ENCODE measurements at regions not wholly inside any gene's neighbourhood (a gene's known extent, or its start where the extent isn't known, plus 50 kb on each side); places are given as distances from the start of the nearest gene placed in this dataset.

DNA sequence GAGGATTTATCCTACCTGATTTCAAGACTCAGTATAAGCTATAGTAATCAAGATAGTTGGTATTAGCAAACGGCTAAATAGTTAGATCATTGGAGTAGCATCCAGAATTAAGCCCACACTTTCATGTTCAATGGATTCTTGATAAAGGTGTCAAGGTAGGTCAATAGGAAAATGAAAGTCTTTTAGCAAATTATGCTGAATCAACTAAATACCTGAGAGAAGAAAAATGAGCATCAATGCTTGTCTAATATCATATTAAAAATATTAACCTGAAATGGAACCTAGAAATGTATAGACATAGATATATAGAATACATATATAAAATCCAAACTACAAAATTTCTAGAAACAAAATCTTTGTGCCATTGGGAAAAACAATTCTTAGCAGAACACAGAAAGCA lies 685.6 kb downstream of the DTWD2 start:
- DNase-seq (ENCODE audit: low spot score) = no peak
- H3K9me2 ChIP-seq (ENCODE audit: insufficient read depth) = peaks cover 10% of the 10 kb centered on the region; the same call in 1 of the 2 replicates
- H4K20me1 ChIP-seq (replicated peaks; ENCODE audit: insufficient read depth) = no peaks in the 10 kb centered on the region
- no peaks in the 10 kb centered on the region for H3K27me3 ChIP-seq (ENCODE audit: insufficient read depth)
- H2AFZ ChIP-seq = no peak overlapping the region
- TF ChIP-seq, protein P1, sequence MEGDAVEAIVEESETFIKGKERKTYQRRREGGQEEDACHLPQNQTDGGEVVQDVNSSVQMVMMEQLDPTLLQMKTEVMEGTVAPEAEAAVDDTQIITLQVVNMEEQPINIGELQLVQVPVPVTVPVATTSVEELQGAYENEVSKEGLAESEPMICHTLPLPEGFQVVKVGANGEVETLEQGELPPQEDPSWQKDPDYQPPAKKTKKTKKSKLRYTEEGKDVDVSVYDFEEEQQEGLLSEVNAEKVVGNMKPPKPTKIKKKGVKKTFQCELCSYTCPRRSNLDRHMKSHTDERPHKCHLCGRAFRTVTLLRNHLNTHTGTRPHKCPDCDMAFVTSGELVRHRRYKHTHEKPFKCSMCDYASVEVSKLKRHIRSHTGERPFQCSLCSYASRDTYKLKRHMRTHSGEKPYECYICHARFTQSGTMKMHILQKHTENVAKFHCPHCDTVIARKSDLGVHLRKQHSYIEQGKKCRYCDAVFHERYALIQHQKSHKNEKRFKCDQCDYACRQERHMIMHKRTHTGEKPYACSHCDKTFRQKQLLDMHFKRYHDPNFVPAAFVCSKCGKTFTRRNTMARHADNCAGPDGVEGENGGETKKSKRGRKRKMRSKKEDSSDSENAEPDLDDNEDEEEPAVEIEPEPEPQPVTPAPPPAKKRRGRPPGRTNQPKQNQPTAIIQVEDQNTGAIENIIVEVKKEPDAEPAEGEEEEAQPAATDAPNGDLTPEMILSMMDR (conservative IDR thresholded peaks at IDR 0.05; ENCODE audit: low read depth in 2 of 2) = no peak
- TF ChIP-seq, protein P2, sequence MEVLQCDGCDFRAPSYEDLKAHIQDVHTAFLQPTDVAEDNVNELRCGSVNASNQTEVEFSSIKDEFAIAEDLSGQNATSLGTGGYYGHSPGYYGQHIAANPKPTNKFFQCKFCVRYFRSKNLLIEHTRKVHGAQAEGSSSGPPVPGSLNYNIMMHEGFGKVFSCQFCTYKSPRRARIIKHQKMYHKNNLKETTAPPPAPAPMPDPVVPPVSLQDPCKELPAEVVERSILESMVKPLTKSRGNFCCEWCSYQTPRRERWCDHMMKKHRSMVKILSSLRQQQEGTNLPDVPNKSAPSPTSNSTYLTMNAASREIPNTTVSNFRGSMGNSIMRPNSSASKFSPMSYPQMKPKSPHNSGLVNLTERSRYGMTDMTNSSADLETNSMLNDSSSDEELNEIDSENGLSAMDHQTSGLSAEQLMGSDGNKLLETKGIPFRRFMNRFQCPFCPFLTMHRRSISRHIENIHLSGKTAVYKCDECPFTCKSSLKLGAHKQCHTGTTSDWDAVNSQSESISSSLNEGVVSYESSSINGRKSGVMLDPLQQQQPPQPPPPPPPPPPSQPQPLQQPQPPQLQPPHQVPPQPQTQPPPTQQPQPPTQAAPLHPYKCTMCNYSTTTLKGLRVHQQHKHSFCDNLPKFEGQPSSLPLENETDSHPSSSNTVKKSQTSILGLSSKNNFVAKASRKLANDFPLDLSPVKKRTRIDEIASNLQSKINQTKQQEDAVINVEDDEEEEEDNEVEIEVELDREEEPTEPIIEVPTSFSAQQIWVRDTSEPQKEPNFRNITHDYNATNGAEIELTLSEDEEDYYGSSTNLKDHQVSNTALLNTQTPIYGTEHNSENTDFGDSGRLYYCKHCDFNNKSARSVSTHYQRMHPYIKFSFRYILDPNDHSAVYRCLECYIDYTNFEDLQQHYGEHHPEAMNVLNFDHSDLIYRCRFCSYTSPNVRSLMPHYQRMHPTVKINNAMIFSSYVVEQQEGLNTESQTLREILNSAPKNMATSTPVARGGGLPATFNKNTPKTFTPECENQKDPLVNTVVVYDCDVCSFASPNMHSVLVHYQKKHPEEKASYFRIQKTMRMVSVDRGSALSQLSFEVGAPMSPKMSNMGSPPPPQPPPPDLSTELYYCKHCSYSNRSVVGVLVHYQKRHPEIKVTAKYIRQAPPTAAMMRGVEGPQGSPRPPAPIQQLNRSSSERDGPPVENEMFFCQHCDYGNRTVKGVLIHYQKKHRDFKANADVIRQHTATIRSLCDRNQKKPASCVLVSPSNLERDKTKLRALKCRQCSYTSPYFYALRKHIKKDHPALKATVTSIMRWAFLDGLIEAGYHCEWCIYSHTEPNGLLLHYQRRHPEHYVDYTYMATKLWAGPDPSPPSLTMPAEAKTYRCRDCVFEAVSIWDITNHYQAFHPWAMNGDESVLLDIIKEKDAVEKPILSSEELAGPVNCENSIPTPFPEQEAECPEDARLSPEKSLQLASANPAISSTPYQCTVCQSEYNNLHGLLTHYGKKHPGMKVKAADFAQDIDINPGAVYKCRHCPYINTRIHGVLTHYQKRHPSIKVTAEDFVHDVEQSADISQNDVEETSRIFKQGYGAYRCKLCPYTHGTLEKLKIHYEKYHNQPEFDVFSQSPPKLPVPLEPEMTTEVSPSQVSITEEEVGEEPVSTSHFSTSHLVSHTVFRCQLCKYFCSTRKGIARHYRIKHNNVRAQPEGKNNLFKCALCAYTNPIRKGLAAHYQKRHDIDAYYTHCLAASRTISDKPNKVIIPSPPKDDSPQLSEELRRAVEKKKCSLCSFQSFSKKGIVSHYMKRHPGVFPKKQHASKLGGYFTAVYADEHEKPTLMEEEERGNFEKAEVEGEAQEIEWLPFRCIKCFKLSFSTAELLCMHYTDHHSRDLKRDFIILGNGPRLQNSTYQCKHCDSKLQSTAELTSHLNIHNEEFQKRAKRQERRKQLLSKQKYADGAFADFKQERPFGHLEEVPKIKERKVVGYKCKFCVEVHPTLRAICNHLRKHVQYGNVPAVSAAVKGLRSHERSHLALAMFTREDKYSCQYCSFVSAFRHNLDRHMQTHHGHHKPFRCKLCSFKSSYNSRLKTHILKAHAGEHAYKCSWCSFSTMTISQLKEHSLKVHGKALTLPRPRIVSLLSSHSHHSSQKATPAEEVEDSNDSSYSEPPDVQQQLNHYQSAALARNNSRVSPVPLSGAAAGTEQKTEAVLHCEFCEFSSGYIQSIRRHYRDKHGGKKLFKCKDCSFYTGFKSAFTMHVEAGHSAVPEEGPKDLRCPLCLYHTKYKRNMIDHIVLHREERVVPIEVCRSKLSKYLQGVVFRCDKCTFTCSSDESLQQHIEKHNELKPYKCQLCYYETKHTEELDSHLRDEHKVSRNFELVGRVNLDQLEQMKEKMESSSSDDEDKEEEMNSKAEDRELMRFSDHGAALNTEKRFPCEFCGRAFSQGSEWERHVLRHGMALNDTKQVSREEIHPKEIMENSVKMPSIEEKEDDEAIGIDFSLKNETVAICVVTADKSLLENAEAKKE (CRISPR knock-in tag; IDR thresholded peaks at IDR 0.05) = no peak
- TF ChIP-seq NANOG (IDR thresholded peaks at IDR 0.05; ENCODE audit: borderline replicate concordance) = no peak
- TF ChIP-seq STAT1 (IDR thresholded peaks at IDR 0.05; ENCODE audit: unreplicated experiment) = no peak
- TF ChIP-seq ZNF114 (CRISPR knock-in tag; IDR thresholded peaks at IDR 0.05) = no peak
- no peak for TF ChIP-seq ZNF331 (CRISPR knock-in tag; IDR thresholded peaks at IDR 0.05; ENCODE audit: low read depth)
- TF ChIP-seq, protein P3, sequence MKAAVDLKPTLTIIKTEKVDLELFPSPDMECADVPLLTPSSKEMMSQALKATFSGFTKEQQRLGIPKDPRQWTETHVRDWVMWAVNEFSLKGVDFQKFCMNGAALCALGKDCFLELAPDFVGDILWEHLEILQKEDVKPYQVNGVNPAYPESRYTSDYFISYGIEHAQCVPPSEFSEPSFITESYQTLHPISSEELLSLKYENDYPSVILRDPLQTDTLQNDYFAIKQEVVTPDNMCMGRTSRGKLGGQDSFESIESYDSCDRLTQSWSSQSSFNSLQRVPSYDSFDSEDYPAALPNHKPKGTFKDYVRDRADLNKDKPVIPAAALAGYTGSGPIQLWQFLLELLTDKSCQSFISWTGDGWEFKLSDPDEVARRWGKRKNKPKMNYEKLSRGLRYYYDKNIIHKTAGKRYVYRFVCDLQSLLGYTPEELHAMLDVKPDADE (IDR thresholded peaks at IDR 0.05) = no peak
- TF ChIP-seq CREB1 (CRISPR knock-in tag; IDR thresholded peaks at IDR 0.05; ENCODE audit: low read depth) = no peak
- no peak for TF ChIP-seq EZH2phosphoT487 (IDR thresholded peaks at IDR 0.05; ENCODE audit: unreplicated experiment)
- TF ChIP-seq, protein P4, sequence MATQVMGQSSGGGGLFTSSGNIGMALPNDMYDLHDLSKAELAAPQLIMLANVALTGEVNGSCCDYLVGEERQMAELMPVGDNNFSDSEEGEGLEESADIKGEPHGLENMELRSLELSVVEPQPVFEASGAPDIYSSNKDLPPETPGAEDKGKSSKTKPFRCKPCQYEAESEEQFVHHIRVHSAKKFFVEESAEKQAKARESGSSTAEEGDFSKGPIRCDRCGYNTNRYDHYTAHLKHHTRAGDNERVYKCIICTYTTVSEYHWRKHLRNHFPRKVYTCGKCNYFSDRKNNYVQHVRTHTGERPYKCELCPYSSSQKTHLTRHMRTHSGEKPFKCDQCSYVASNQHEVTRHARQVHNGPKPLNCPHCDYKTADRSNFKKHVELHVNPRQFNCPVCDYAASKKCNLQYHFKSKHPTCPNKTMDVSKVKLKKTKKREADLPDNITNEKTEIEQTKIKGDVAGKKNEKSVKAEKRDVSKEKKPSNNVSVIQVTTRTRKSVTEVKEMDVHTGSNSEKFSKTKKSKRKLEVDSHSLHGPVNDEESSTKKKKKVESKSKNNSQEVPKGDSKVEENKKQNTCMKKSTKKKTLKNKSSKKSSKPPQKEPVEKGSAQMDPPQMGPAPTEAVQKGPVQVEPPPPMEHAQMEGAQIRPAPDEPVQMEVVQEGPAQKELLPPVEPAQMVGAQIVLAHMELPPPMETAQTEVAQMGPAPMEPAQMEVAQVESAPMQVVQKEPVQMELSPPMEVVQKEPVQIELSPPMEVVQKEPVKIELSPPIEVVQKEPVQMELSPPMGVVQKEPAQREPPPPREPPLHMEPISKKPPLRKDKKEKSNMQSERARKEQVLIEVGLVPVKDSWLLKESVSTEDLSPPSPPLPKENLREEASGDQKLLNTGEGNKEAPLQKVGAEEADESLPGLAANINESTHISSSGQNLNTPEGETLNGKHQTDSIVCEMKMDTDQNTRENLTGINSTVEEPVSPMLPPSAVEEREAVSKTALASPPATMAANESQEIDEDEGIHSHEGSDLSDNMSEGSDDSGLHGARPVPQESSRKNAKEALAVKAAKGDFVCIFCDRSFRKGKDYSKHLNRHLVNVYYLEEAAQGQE (IDR thresholded peaks at IDR 0.05; ENCODE audit: unreplicated experiment) = no peak
- TF ChIP-seq JUNB (IDR thresholded peaks at IDR 0.05; ENCODE audit: unreplicated experiment) = no peak
- no peak for TF ChIP-seq EZH2 (IDR thresholded peaks at IDR 0.05; ENCODE audit: low read depth, unreplicated experiment)
- no peak for TF ChIP-seq POLR2AphosphoS5 (IDR thresholded peaks at IDR 0.05; ENCODE audit: low read depth)
- no peak overlapping the region for H3K4me3 ChIP-seq
- Mint-ChIP-seq H3K27me3 (ENCODE audit: insufficient read depth, low read depth, poor library complexity) (no peaks in the 10 kb centered on the region), H3K27ac (no peak overlapping the region), H3K9me3 (no peaks in the 10 kb centered on the region), H3K36me3 (ENCODE audit: low read depth) (no peaks in the 10 kb centered on the region), H3K4me1 (no peaks in the 10 kb centered on the region), H3K4me3 (no peak overlapping the region)
- no peak for ATAC-seq
- no peaks in the 10 kb centered on the region for H3K36me3 ChIP-seq (ENCODE audit: insufficient read depth)
- H3F3A ChIP-seq (replicated peaks; ENCODE audit: low read depth) = no peaks in the 10 kb centered on the region
- no peak overlapping the region for H3K4me2 ChIP-seq
- H3K79me2 ChIP-seq (replicated peaks; ENCODE audit: insufficient read depth) = no peaks in the 10 kb centered on the region
- H3K4me1 ChIP-seq (ENCODE audit: insufficient read depth) = no peaks in the 10 kb centered on the region
- H3K27ac ChIP-seq (ENCODE audit: low read depth) = no peak overlapping the region

All from GM23338 (cell line).